ENCODE measurements at regions not wholly inside any gene's neighbourhood (a gene's known extent, or its start where the extent isn't known, plus 50 kb on each side); places are given as distances from the start of the nearest gene placed in this dataset.
A peak's percentile ranks its signal among the peaks of the same experiment; 100 is the strongest.

DNA sequence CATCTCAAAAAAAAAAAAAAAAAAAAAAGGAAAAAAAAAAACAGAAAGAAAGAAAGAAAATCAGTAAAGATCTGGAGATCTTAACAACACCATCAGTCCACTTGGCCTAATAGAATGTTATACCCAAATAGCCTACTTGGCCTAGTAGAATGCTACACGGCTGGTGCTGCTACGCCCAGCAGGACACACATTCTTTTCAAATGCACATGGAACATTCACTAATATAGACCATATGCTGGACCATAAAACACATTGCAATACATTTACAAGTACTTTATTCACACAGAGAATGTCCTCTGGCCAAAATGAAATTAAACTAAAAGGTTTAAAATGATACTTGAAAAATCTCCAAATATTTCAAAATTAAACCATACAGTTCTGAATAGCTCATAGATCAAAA, 80.0 kb upstream of the TNFAIP3 start:
- peak; percentile 78 for DNase-seq (ENCODE audit: low read depth)
- TF ChIP-seq, protein P1, sequence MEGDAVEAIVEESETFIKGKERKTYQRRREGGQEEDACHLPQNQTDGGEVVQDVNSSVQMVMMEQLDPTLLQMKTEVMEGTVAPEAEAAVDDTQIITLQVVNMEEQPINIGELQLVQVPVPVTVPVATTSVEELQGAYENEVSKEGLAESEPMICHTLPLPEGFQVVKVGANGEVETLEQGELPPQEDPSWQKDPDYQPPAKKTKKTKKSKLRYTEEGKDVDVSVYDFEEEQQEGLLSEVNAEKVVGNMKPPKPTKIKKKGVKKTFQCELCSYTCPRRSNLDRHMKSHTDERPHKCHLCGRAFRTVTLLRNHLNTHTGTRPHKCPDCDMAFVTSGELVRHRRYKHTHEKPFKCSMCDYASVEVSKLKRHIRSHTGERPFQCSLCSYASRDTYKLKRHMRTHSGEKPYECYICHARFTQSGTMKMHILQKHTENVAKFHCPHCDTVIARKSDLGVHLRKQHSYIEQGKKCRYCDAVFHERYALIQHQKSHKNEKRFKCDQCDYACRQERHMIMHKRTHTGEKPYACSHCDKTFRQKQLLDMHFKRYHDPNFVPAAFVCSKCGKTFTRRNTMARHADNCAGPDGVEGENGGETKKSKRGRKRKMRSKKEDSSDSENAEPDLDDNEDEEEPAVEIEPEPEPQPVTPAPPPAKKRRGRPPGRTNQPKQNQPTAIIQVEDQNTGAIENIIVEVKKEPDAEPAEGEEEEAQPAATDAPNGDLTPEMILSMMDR (conservative IDR thresholded peaks at IDR 0.05; ENCODE audit: low read length) = no peak
- H3K4me3 ChIP-seq (ENCODE audit: low read length) = no peak overlapping the region

DNA sequence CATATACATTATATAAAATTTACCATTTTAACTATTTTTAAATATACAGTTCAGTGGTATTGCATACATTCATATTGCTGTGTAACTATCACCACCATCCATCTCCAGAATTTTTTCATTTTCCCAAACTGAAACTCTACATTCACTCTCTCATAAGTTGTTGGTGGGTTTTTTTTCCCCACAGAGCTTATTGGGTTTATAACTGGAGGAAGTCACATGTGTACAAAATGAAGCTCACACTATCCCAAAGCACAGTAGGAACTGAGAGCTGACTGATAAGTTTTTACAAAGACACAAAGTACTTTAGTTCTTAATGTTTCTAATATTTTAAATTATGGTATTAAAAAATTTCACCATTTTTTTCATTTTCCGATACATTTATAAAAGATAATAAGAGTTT, 78.8 kb upstream of the TNFAIP3 start:
- no peak overlapping the region for H3K4me3 ChIP-seq (ENCODE audit: low read length)
- no peak for DNase-seq (ENCODE audit: low read depth)
- TF ChIP-seq, protein P1 (conservative IDR thresholded peaks at IDR 0.05; ENCODE audit: low read length) = no peak

DNA sequence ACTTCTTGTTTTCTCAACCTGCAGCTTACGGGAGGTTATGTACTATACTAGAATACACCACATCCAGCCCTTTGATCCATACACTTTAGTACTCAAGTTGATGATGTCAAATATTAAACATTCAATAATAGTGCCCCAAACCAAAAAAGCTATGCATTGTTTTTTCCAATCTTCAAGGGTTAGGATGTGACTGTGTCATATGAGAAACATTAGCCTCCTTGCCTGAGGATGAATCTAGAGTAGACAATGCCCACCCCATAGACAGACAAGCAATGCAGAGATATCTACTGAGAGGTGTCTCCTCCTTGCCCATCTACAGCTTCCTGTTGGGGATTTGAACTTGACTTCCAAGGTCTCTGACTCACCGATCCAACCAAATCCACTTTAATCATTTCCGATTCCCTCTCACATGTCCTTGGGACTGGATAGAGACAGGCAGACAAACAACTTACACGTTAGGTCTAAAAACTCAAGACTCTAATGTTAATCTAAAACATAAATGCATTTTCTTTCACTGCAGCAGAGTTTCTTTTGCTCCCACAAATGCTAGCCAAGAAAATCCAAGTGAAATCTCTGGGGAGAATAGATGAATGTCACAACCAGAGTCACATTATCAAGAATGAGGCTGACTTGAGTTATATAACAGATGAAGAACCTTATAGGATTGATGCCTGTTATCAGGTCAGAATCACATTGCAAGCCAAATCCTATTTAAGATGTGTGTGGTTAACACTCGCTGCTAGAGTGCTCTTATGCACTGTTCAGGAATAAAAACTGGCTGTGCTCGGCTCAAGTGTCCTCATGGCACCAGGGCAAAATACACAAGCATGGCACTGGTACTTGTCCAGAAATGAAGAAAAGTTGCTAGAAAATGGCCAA, 75.5 kb upstream of the TNFAIP3 start:
- no peak for DNase-seq (ENCODE audit: low read depth)
- no peak overlapping the region for H3K4me3 ChIP-seq (ENCODE audit: low read length)
- TF ChIP-seq, protein P1 (conservative IDR thresholded peaks at IDR 0.05; ENCODE audit: low read length) = no peak

- no peak for DNase-seq (ENCODE audit: low read depth)
- H3K4me3 ChIP-seq (ENCODE audit: low read length) = no peak overlapping the region
- TF ChIP-seq, protein P1 (conservative IDR thresholded peaks at IDR 0.05; ENCODE audit: low read length) = no peak
These were observed 74.7 kb upstream of the TNFAIP3 start for GRCh38 chr6:137792160-137793033.

GRCh38 chr6:137793805-137794515, 73.1 kb upstream of the TNFAIP3 start:
- no peak overlapping the region for H3K4me3 ChIP-seq (ENCODE audit: low read length)
- TF ChIP-seq, protein P1 (conservative IDR thresholded peaks at IDR 0.05; ENCODE audit: low read length) = no peak
- no peak for DNase-seq (ENCODE audit: low read depth)

DNA sequence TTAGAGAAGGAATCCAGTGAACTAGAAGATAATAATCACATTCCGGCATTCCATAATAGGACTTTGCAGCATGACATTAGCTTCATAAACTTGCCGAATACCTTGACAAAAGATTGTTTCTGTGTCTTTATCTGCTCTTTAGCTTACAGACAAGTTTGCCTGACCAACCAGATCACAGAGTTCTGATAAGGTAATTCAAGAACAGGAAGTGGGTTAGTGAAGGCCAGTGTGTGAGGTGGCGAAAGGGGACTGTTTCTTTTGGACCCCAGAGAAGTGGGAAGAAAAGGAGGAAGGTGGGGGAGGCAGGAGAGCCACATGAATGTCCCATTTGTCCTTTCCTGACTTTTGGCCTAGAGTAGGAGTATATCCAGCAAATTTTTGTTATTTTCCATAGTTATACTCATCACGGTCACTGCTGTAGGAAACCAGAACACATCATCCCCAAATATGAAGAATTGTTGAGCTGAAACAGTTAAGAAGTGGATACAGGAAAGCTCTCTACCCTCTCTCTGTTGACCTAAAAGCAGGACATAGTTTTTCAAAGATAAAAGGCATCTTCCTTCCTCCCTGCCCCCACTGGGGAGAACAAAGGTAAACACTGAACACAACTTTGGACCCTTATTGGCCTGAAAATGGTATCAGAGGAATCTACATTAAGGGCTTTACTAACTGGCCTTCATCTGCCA, 72.4 kb upstream of the TNFAIP3 start:
- TF ChIP-seq, protein P1 (conservative IDR thresholded peaks at IDR 0.05; ENCODE audit: low read length) = no peak
- DNase-seq (ENCODE audit: low read depth) = no peak
- H3K4me3 ChIP-seq (ENCODE audit: low read length) = no peak overlapping the region

Data from AG10803 (cell line).